H1 (cell line): ENCODE measurements at regions not wholly inside any gene's neighbourhood (a gene's known extent, or its start where the extent isn't known, plus 50 kb on each side); places are given as distances from the start of the nearest gene placed in this dataset.

Experiments used
- CTCF ChIA-PET: fragments of 300-600 bp; sonication (Branson Sonifier 250); formaldehyde crosslinking; loops from one replicate; lab custom pipeline; 2021; ENCODE audit not compliant: partially characterized antibody; lab: Charles Lee
- POLR2A ChIA-PET: fragments of 300-600 bp; sonication (Branson Sonifier 250); formaldehyde crosslinking; loops from one replicate; lab custom pipeline; 2021; ENCODE audit warnings: inconsistent platforms; ENCODE audit not compliant: partially characterized antibody; lab: Charles Lee
- DNase-seq, 2 experiments: peaks; one replicate each; pipeline versions ENCODE4 v3.0.0 to v3.0.0-alpha.2; 2010 to 2022; ENCODE audit warnings: low spot score in 2 of 2, low read depth in 1 of 2, mixed read lengths in 1 of 2
- FAIRE-seq: peaks from 2 replicates; lab custom pipeline; 2011; peaks lifted over from hg19 to GRCh38; lab: Jason Lieb, UNC
- H2AFZ ChIP-seq: 2 replicates; pipeline ENCODE4 v1.8.1; 2012; ENCODE audit warnings: low read length, inconsistent platforms
- H2AK5ac ChIP-seq: 2 replicates; pipeline ENCODE4 v1.6.1; 2013; ENCODE audit warnings: low read depth, low read length
- H2BK120ac ChIP-seq: replicated peaks from 2 replicates; pipeline ENCODE3; 2013; ENCODE audit warnings: low read depth, low read length, inconsistent platforms
- H2BK12ac ChIP-seq: 2 replicates; pipeline ENCODE4 v1.6.1; 2013; ENCODE audit warnings: low read depth, low read length
- H2BK15ac ChIP-seq: 2 replicates; pipeline ENCODE4 v1.6.1; 2013; ENCODE audit warnings: low read length
- H2BK20ac ChIP-seq: 2 replicates; pipeline ENCODE4 v1.6.1; 2013; ENCODE audit warnings: low read length
- H2BK5ac ChIP-seq: 2 replicates; pipeline ENCODE4 v1.6.1; 2013; ENCODE audit warnings: low read depth, low read length
- H3K14ac ChIP-seq: 2 replicates; pipeline ENCODE4 v1.6.1; 2013; ENCODE audit warnings: inconsistent platforms; ENCODE audit not compliant: insufficient read length
- H3K18ac ChIP-seq: 2 replicates; pipeline ENCODE4 v1.6.1; 2013; ENCODE audit warnings: low read length; ENCODE audit errors: extremely low read depth
- H3K23ac ChIP-seq: 2 replicates; pipeline ENCODE4 v1.6.1; 2013; ENCODE audit warnings: inconsistent platforms; ENCODE audit not compliant: insufficient read length
- H3K23me2 ChIP-seq: 2 replicates; pipeline ENCODE4 v1.6.1; 2013; ENCODE audit warnings: low read depth, low read length
- H3K27ac ChIP-seq: 2 replicates; pipeline ENCODE4 v1.6.1; 2011; ENCODE audit warnings: low read depth, low read length, inconsistent platforms
- H3K27me3 ChIP-seq, 4 experiments: replicated peaks in 1 of 4; 1 replicate in 1 of 4; 2 replicates in 3 of 4; pipeline versions ENCODE4 v1.6.1 to v1.8.1; 2011 to 2013; ENCODE audit warnings: low read length in 3 of 4, mild to moderate bottlenecking in 3 of 4, inconsistent platforms in 2 of 4, mixed read lengths in 2 of 4, moderate library complexity in 1 of 4; ENCODE audit not compliant: control insufficient read depth in 3 of 4, insufficient read depth in 3 of 4; ENCODE audit errors: extremely low read depth in 1 of 4
- H3K36me3 ChIP-seq, 4 experiments: 2 replicates each; pipeline versions ENCODE4 v1.6.1 to v1.8.1; 2011 to 2013; ENCODE audit warnings: mild to moderate bottlenecking in 4 of 4, low read length in 3 of 4, moderate library complexity in 2 of 4, control low read depth in 1 of 4, inconsistent platforms in 1 of 4; ENCODE audit not compliant: insufficient read depth in 4 of 4, control insufficient read depth in 2 of 4
- H3K4ac ChIP-seq: replicated peaks from 2 replicates; pipeline ENCODE3; 2013; ENCODE audit warnings: low read length, low read depth, mixed read lengths, inconsistent platforms; ENCODE audit not compliant: insufficient read length
- H3K4me1 ChIP-seq, 4 experiments: replicated peaks in 1 of 4; 1 replicate in 1 of 4; 2 replicates in 3 of 4; pipeline versions ENCODE4 v1.6.1 to v1.8.1; 2011 to 2013; ENCODE audit warnings: low read length in 3 of 4, inconsistent platforms in 2 of 4, mixed read lengths in 1 of 4; ENCODE audit not compliant: insufficient read depth in 4 of 4, control insufficient read depth in 3 of 4
- H3K4me2 ChIP-seq, 2 experiments: 2 replicates each; pipeline versions ENCODE4 v1.6.1 to v1.8.1; 2011 to 2013; ENCODE audit warnings: low read depth in 2 of 2, low read length in 2 of 2, control low read depth in 1 of 2, inconsistent platforms in 1 of 2, mild to moderate bottlenecking in 1 of 2; ENCODE audit not compliant: insufficient read depth in 1 of 2
- H3K4me3 ChIP-seq, 4 experiments: fragments of 200-600, 300-600 bp in 1 of 4; sonication (generic), shearing (Covaris generic), sonication (Bioruptor Twin) in 1 of 4; 2 replicates each; pipeline versions ENCODE4 v1.5.1 to v1.8.1; 2011 to 2016; ENCODE audit warnings: low read length in 4 of 4, low read depth in 3 of 4, control low read depth in 2 of 4, inconsistent platforms in 2 of 4, mild to moderate bottlenecking in 2 of 4, mixed read lengths in 1 of 4, moderate library complexity in 1 of 4; ENCODE audit not compliant: insufficient read depth in 2 of 4; ENCODE audit errors: extremely low read depth in 1 of 4
- H3K56ac ChIP-seq: replicated peaks from 2 replicates; pipeline ENCODE3; 2013; ENCODE audit warnings: low read depth, mild to moderate bottlenecking, mixed read lengths, low read length, inconsistent platforms; ENCODE audit not compliant: insufficient read length
- H3K79me1 ChIP-seq: 2 replicates; pipeline ENCODE4 v1.6.1; 2013; ENCODE audit warnings: low read depth, low read length, control low read depth
- H3K79me2 ChIP-seq, 2 experiments: 2 replicates each; pipeline versions ENCODE4 v1.6.1 to v1.8.1; 2012 to 2013; ENCODE audit warnings: low read length in 2 of 2, mild to moderate bottlenecking in 2 of 2, inconsistent platforms in 1 of 2; ENCODE audit not compliant: insufficient read depth in 2 of 2, control insufficient read depth in 1 of 2
- H3K9ac ChIP-seq, 4 experiments: replicated peaks in 1 of 4; 1 replicate in 1 of 4; 2 replicates in 3 of 4; pipeline versions ENCODE4 v1.6.1 to v1.8.1; 2011 to 2013; ENCODE audit warnings: low read depth in 3 of 4, low read length in 3 of 4, control low read depth in 2 of 4, mild to moderate bottlenecking in 2 of 4, moderate library complexity in 2 of 4, inconsistent platforms in 1 of 4; ENCODE audit errors: extremely low read depth in 1 of 4
- H3K9me3 ChIP-seq, 2 experiments: 2 replicates each; pipeline versions ENCODE4 v1.6.1 to v1.8.1; 2012 to 2013; ENCODE audit warnings: mild to moderate bottlenecking in 2 of 2, moderate library complexity in 2 of 2, control low read depth in 1 of 2, inconsistent platforms in 1 of 2, low read depth in 1 of 2, low read length in 1 of 2, mixed read lengths in 1 of 2; ENCODE audit not compliant: insufficient read depth in 2 of 2
- H4K20me1 ChIP-seq, 2 experiments: replicated peaks in 1 of 2; 2 replicates each; pipeline versions ENCODE3 to v1.8.1; 2011 to 2013; ENCODE audit warnings: inconsistent platforms in 2 of 2, low read length in 2 of 2, mild to moderate bottlenecking in 1 of 2; ENCODE audit not compliant: insufficient read depth in 2 of 2, control insufficient read depth in 1 of 2
- H4K5ac ChIP-seq: 2 replicates; pipeline ENCODE4 v1.6.1; 2013; ENCODE audit warnings: low read length, low read depth, mixed read lengths, inconsistent platforms; ENCODE audit not compliant: insufficient read length
- H4K8ac ChIP-seq: 2 replicates; pipeline ENCODE4 v1.8.0; 2013; ENCODE audit warnings: mild to moderate bottlenecking, moderate library complexity, low read length, inconsistent platforms; ENCODE audit not compliant: insufficient read depth; ENCODE audit errors: extremely low read depth
- H4K91ac ChIP-seq: replicated peaks from 2 replicates; pipeline ENCODE3; 2013; ENCODE audit warnings: low read length, mixed read lengths, inconsistent platforms; ENCODE audit not compliant: insufficient read length
- WGBS, 2 experiments: shearing (Covaris generic) in 1 of 2; methylation state at CpG; one replicate each; pipeline versions ENCODE4 v1.1.6 to v1.1.7; 2013 to 2015; ENCODE audit warnings: low lambda C conversion rate in 2 of 2, mixed read lengths in 2 of 2, inconsistent platforms in 1 of 2, low coverage in 1 of 2, missing lambda C conversion rate in 1 of 2; ENCODE audit not compliant: insufficient replicate concordance in 2 of 2, insufficient coverage in 1 of 2, insufficient read length in 1 of 2; ENCODE audit errors: extremely low coverage in 1 of 2, missing lambda C conversion rate in 1 of 2; 5-methylcytosine and 5-hydroxymethylcytosine counted together

- H3K4me2 ChIP-seq, result no peak overlapping the region
- H3K27ac ChIP-seq, result no peak overlapping the region
- H3K4ac ChIP-seq, result no peak overlapping the region
- H3K79me2 ChIP-seq, result peaks cover 0 to 15% of the 10 kb centered on the region in 2 experiments; a peak in 2 of 4 replicates
- H2BK20ac ChIP-seq, result no peak overlapping the region
- no peaks in the 10 kb centered on the region for H3K9me3 ChIP-seq
- peaks cover 13% of the 10 kb centered on the region for H3K23me2 ChIP-seq
- H2AK5ac ChIP-seq, result no peak overlapping the region
- H2BK120ac ChIP-seq, result no peak overlapping the region
- H2BK5ac ChIP-seq, result no peak overlapping the region
- no peak overlapping the region for H2AFZ ChIP-seq
- DNase-seq, result no peak
- H3K4me3 ChIP-seq, result no peak overlapping the region
- peaks cover 4% of the 10 kb centered on the region; the same call in 1 of the 2 replicates for H3K79me1 ChIP-seq
- H3K18ac ChIP-seq, result no peak overlapping the region
- no peak for FAIRE-seq
- H3K36me3 ChIP-seq, result no peaks in the 10 kb centered on the region
- ChIA-PET CTCF (interaction anchor here (1.1 to 1.3 kb wide), 2 partner anchors 90 to 303 kb away, joined by 3 to 4 read pairs; no protein-coding TSS in a partner anchor), POLR2A (no interaction called here)
- no peak overlapping the region for H2BK15ac ChIP-seq
- no peak overlapping the region for H4K8ac ChIP-seq
- H4K91ac ChIP-seq, result no peak overlapping the region
- no peak overlapping the region for H2BK12ac ChIP-seq
- 79% methylated on average over 3 of the region's 3 CpGs; no CpG with 5 or more reads in 1 of the 2 experiments for WGBS, 2 experiments
- H3K4me1 ChIP-seq, result peaks cover 3 to 12% (median 5%) of the 10 kb centered on the region in 4 experiments; a peak in 5 of 7 replicates
- H3K27me3 ChIP-seq, result peaks cover 2 to 19% (median 18%) of the 10 kb centered on the region in 4 experiments
- no peak overlapping the region for H3K9ac ChIP-seq
- H3K56ac ChIP-seq, result no peak overlapping the region
- no peak overlapping the region for H4K5ac ChIP-seq
- H3K23ac ChIP-seq, result no peak overlapping the region
- H4K20me1 ChIP-seq, result peaks cover 0 to 10% of the 10 kb centered on the region in 2 experiments
- no peak overlapping the region for H3K14ac ChIP-seq
These were observed 301.7 kb downstream of the OMA1 start for GRCh38 chr1:58244872-58245271.
